ENCODE measurements at regions not wholly inside any gene's neighbourhood (a gene's known extent, or its start where the extent isn't known, plus 50 kb on each side); places are given as distances from the start of the nearest gene placed in this dataset.

DNA sequence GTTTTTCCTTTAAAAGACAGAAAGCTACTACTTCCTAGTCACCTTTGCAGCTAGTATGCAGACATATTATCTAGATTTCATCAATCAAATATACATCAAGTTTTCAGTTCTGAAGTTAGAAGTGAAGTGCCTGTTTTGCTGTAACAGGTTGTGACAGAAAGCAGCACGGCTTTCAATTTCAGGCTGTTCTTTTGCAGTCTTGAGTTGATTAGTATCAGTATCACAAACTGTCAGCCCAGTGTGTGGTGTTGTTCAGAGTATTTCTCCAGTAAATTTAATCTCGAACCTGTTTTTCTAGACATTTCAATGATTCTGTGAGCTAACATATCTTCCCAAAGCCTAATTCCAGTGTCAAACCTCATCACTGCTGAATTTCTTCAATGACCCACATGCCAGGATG, 1050.8 kb downstream of the DIPK2A start:
- TF ChIP-seq POLR2AphosphoS5 (IDR thresholded peaks at IDR 0.05), result no peak
- TF ChIP-seq, protein P1, sequence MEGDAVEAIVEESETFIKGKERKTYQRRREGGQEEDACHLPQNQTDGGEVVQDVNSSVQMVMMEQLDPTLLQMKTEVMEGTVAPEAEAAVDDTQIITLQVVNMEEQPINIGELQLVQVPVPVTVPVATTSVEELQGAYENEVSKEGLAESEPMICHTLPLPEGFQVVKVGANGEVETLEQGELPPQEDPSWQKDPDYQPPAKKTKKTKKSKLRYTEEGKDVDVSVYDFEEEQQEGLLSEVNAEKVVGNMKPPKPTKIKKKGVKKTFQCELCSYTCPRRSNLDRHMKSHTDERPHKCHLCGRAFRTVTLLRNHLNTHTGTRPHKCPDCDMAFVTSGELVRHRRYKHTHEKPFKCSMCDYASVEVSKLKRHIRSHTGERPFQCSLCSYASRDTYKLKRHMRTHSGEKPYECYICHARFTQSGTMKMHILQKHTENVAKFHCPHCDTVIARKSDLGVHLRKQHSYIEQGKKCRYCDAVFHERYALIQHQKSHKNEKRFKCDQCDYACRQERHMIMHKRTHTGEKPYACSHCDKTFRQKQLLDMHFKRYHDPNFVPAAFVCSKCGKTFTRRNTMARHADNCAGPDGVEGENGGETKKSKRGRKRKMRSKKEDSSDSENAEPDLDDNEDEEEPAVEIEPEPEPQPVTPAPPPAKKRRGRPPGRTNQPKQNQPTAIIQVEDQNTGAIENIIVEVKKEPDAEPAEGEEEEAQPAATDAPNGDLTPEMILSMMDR (IDR thresholded peaks at IDR 0.05), result no peak
- TF ChIP-seq POLR2A (IDR thresholded peaks at IDR 0.05), result no peak
